GM12875 (cell line): ENCODE measurements at regions not wholly inside any gene's neighbourhood (a gene's known extent, or its start where the extent isn't known, plus 50 kb on each side); places are given as distances from the start of the nearest gene placed in this dataset.
"Not testable (repeated sequence)": the region's sequence is repeated elsewhere in the genome, so short reads cannot be mapped to it uniquely, and the experiment has no call there.

Source experiments
- H3K4me3 ChIP-seq: one replicate; pipeline ENCODE4 v1.5.1; 2011; ENCODE audit warnings: low read depth, low read length, control low read depth
- TF ChIP-seq, protein P1 (sequence below): IDR thresholded peaks from 2 replicates; pipeline ENCODE4 v1.5.1; 2011; ENCODE audit warnings: low read depth, mild to moderate bottlenecking, control low read depth, inconsistent platforms, low read length, moderate library complexity, borderline replicate concordance; ENCODE audit not compliant: insufficient read depth

DNA sequence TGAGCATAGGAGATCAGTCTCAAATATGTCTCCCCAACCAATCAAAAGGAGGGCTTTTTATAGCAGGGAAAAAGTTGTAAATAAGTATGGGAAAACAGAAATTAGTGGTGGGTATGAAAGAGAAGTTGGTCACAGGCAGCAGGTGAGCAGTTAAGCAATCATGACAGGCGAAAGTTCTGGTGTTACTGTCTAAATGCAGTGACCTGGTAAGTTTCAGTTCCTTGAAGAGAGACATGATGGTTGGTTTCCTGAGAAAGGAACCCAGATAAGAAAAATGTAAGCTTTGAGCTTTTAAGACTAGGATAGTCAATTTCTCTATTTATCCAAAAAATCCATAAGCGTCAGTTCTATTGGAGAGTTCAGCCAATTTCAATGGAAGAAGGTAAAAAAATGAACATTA, 466.2 kb upstream of the FLRT2 start:
- H3K4me3 ChIP-seq: no peak overlapping the region
- TF ChIP-seq, protein P1, sequence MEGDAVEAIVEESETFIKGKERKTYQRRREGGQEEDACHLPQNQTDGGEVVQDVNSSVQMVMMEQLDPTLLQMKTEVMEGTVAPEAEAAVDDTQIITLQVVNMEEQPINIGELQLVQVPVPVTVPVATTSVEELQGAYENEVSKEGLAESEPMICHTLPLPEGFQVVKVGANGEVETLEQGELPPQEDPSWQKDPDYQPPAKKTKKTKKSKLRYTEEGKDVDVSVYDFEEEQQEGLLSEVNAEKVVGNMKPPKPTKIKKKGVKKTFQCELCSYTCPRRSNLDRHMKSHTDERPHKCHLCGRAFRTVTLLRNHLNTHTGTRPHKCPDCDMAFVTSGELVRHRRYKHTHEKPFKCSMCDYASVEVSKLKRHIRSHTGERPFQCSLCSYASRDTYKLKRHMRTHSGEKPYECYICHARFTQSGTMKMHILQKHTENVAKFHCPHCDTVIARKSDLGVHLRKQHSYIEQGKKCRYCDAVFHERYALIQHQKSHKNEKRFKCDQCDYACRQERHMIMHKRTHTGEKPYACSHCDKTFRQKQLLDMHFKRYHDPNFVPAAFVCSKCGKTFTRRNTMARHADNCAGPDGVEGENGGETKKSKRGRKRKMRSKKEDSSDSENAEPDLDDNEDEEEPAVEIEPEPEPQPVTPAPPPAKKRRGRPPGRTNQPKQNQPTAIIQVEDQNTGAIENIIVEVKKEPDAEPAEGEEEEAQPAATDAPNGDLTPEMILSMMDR: no peak

DNA sequence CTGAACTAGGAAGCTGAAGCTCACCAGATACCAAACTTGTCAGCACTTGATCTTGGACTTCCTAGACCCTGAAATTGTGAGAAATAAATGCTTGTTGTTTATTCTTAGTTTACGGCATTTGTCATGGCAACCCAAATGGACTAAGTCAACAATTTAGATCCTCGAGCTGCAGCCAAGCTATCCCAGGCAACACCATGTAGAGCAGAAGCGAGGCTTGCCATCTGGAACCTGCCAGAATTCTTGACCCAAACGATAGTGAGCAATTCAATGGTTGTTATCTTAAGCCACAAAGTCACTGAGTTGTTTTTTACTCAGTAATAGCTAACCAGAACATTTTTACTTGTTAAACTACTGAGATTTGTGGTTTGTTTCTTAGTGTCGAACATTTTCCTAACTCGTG, 458.5 kb upstream of the FLRT2 start:
- TF ChIP-seq, protein P1: no peak
- no peak overlapping the region for H3K4me3 ChIP-seq

DNA sequence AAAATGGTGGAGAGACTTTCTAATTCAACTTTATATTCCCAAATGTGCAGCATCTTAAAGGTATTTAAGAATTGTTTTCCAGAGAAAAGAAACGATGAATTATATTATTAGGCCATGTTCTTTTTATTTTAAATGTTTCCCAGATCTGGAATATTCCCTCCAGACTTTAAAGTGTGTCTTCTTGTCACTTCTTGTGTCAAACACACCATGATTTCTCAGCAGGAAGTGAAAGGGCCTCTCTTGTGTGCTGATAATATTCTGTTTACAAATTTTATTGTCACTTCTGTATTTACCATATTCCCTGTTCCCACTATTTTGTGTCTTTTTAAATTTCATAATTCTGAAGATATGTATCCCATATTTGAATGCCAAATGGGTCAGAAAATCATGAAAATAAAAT, 455.0 kb upstream of the FLRT2 start:
- TF ChIP-seq, protein P1: no peak
- H3K4me3 ChIP-seq: no peak overlapping the region

DNA sequence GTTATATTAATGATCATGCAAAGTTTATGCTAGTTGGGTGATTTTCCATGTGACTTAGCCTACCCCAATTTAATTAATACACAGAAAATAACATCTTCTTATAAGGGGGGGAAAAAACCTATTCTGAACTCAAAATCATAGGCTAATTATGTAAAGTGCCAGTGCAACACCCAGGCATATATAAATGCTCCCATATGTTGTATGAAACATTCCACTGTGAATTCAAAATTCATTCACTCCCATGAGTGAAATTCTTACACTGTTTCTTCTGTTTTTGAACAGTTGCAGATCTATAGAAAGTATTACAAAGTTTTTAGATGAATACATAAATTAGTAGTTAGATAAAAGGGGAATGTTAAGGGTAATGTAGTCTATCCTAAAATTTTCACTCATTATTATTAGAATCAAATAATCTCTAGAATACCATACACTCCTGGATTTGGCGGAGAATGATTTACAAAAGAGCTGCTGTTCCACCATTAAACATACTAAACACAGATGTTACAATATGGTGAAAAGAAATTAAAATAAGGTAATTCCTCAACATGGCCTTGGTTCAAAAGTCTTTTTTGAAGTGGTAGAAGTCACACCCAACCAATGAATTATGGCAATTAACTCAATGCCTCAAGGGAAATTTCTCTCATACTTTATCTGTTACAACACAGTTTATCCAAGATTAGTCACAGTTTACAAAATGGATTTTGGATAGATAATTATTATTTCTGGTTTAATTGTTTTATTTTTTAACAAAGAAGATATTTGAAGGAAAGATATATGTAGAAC, 454.1 kb upstream of the FLRT2 start:
- H3K4me3 ChIP-seq: no peak overlapping the region
- TF ChIP-seq, protein P1: no peak

DNA sequence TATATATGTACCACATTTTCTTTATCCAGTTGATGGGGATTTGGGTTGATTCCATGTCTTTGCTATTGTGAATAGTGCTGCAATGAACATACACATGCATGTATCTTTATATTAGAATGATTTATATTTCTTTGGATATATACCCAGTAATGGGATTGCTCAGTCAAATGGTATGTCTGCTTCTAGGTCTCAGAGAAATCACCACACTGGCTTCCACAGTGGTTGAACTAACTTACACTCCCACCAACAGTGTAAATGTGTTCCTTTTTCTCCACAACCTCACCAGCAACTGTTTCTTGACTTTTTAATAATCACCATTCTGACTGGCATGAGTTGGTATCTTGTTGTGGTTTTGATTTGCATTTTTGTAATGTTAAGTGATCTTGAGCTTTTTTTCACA, 452.2 kb upstream of the FLRT2 start:
- not testable (repeated sequence) for H3K4me3 ChIP-seq

DNA sequence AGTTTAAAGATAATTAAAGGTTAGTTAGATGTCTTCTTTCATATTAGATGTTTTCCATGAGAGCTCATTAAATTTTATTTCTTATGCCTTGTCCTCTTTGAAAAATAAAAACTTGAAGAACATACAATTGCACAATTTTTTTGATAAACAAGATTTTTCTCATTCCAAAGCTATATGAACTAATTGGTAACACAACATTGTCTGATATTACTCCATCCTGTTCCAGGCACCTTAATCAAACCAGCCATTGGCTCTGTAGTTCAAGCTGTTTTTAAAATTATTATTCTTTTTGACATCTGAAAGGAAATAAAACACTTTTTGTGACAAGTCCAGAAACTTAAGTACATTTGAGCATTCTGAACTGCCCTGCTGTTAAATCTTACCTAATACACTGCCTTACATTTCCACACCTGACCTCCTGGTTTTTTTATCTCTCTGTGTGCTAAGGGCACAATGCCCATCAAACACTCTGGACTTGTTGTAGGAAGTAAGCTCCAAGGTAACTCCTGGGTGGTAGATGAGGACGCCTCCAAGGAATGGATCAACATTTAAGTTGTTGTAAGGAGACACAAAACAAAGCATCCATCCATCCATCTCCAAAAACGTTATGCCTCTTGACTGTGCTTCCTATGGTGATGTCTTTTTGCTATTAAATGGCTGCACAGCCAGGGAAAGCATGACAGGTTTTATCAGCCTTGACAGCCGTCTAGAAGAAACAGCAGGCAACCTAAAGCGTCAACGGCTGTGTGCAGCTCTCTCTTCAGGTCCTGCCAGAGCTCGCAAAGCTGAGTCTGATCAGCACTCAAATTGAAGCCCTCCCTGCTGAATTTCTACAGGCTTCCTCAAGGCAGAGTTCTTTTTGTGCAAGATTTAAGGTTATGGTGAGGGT, 449.9 kb upstream of the FLRT2 start:
- no peak overlapping the region for H3K4me3 ChIP-seq
- TF ChIP-seq, protein P1: no peak

DNA sequence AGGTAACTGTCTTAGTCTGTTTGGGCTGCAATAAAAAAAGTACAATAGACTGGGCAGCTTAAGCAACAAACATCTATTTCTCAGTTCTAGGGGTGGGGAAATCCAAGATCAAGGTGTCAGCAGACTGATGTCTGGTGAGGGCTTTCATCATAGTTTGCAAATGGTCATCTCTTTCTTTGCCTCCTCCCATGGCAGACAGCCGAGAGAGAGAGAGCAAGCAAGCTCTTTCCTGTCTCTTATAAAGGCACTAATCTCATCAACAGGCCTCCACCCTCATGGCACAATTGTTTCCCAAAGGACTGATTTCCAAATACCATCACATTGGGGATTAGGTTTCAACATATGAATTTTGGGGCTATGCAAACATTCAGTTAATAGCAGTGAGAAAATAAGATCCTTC, 445.6 kb upstream of the FLRT2 start:
- no peak overlapping the region for H3K4me3 ChIP-seq
- TF ChIP-seq, protein P1: no peak
